ENCODE measurements at regions not wholly inside any gene's neighbourhood (a gene's known extent, or its start where the extent isn't known, plus 50 kb on each side); places are given as distances from the start of the nearest gene placed in this dataset.

DNA sequence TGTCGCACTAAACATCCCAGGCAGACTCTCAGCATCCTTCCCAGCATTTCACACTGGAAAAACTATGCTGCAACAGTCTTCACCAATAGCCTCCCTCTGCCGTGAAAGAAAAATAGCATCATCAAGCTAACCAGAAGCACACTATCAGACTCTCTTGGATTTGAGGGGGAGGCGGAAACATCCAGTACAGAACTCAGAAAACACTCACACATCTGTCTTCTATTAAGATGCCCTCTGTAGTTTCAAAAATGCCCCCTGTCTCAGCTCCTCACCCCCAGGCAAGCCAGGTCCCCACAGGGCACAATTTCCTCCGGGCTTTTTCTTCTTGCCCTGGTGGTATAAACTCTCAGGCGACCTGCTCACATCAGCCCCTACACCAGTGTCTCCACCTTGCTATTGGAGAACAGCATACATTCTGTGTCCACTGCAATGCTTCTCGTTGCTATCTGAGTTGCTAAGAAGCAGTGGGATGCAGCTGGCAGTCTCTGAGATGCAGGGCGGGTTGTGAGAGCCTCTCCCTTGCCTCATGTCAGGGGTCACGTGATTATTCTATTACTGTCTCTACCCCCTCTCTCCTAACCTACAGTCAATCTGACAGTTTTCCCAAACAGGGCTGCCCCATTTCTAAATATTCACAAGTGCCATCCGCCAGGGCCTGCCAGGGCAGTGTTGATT is 189.9 kb downstream of the INO80D start:
- ATAC-seq (no peak), DNase-seq (ENCODE audit: low read depth, low spot score) (no peak)
- TF ChIP-seq SIN3A (IDR thresholded peaks at IDR 0.05; ENCODE audit: borderline replicate concordance, insufficient read depth, low read depth, low read length), result no peak
- TF ChIP-seq, protein P1, sequence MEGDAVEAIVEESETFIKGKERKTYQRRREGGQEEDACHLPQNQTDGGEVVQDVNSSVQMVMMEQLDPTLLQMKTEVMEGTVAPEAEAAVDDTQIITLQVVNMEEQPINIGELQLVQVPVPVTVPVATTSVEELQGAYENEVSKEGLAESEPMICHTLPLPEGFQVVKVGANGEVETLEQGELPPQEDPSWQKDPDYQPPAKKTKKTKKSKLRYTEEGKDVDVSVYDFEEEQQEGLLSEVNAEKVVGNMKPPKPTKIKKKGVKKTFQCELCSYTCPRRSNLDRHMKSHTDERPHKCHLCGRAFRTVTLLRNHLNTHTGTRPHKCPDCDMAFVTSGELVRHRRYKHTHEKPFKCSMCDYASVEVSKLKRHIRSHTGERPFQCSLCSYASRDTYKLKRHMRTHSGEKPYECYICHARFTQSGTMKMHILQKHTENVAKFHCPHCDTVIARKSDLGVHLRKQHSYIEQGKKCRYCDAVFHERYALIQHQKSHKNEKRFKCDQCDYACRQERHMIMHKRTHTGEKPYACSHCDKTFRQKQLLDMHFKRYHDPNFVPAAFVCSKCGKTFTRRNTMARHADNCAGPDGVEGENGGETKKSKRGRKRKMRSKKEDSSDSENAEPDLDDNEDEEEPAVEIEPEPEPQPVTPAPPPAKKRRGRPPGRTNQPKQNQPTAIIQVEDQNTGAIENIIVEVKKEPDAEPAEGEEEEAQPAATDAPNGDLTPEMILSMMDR (IDR thresholded peaks at IDR 0.05), result no peak
- no peak for TF ChIP-seq POLR2AphosphoS5 (IDR thresholded peaks at IDR 0.05; ENCODE audit: low read depth, low read length)
- TF ChIP-seq TCF7L2 (IDR thresholded peaks at IDR 0.05; ENCODE audit: low read depth, low read length), result no peak
- TF ChIP-seq, protein P2, sequence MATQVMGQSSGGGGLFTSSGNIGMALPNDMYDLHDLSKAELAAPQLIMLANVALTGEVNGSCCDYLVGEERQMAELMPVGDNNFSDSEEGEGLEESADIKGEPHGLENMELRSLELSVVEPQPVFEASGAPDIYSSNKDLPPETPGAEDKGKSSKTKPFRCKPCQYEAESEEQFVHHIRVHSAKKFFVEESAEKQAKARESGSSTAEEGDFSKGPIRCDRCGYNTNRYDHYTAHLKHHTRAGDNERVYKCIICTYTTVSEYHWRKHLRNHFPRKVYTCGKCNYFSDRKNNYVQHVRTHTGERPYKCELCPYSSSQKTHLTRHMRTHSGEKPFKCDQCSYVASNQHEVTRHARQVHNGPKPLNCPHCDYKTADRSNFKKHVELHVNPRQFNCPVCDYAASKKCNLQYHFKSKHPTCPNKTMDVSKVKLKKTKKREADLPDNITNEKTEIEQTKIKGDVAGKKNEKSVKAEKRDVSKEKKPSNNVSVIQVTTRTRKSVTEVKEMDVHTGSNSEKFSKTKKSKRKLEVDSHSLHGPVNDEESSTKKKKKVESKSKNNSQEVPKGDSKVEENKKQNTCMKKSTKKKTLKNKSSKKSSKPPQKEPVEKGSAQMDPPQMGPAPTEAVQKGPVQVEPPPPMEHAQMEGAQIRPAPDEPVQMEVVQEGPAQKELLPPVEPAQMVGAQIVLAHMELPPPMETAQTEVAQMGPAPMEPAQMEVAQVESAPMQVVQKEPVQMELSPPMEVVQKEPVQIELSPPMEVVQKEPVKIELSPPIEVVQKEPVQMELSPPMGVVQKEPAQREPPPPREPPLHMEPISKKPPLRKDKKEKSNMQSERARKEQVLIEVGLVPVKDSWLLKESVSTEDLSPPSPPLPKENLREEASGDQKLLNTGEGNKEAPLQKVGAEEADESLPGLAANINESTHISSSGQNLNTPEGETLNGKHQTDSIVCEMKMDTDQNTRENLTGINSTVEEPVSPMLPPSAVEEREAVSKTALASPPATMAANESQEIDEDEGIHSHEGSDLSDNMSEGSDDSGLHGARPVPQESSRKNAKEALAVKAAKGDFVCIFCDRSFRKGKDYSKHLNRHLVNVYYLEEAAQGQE (IDR thresholded peaks at IDR 0.05; ENCODE audit: insufficient read depth in 1 of 2, low read depth in 2 of 2, low read length in 1 of 2), result no peak
- Histone ChIP-seq H3K27me3 (ENCODE audit: control insufficient read depth, insufficient read depth, low read length) (peaks cover 6% of the 10 kb centered on the region; the same call in 1 of the 2 replicates), H3K9me3 (ENCODE audit: control insufficient read depth, insufficient read depth, low read depth, low read length) (no peaks in the 10 kb centered on the region), H3K36me3 (ENCODE audit: control insufficient read depth, insufficient read depth, low read length) (no peaks in the 10 kb centered on the region), H3K4me3 (ENCODE audit: low read depth in 2 of 2, low read length in 2 of 2) (no peak overlapping the region), H3K27ac (ENCODE audit: low read length) (no peak overlapping the region), H3K4me1 (ENCODE audit: control insufficient read depth, insufficient read depth, low read length) (no peaks in the 10 kb centered on the region)
- POLR2A ChIA-PET, result no interaction called here
- CTCF ChIA-PET, result no interaction called here
- no TSS peak for BruUV-seq (replicated peaks)
- in situ Hi-C loops (cut with HindIII; ENCODE audit: low pct_unique_long_range_greater_than_20kb, low sequenced_read_pairs) (no loop called here), intact Hi-C loops (cut with micrococcal nuclease; ENCODE audit: unreplicated experiment) (no loop called here)

DNA sequence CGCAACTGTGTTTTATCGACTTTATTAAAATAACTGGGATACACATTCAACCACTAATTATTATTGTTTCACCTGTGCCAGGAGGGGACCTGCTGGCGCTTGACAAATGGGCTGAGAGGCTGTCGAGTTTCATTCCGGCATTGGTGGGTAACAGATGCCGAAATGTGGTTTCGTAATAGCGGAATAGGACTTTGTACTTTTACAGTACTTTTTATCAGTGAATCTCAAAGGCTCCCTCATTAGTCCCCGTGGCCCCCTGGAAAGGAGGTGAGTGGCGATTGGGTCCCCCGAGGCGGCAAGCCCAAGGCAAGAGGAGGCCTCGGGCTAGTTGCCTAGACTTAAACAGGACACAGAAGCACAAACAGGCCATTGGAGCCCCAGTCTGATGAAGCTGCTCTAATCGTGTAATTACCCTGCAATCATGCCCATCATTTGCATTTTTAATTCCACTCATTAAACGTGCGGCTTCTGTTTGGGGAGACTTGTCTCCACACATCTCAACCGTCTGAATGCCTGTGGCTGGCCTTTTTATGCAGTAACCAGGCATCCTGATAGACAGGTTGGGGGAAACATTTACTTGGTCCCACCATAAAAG is 193.2 kb downstream of the INO80D start:
- DNase-seq (ENCODE audit: low read depth, low spot score), result no peak
- peaks cover 6% of the 10 kb centered on the region; the same call in 1 of the 2 replicates for H3K27me3 ChIP-seq (ENCODE audit: control insufficient read depth, insufficient read depth, low read length)
- BruUV-seq (replicated peaks), result no TSS peak
- no peak for TF ChIP-seq POLR2AphosphoS5 (IDR thresholded peaks at IDR 0.05; ENCODE audit: low read depth, low read length)
- TF ChIP-seq, protein P2 (IDR thresholded peaks at IDR 0.05; ENCODE audit: insufficient read depth in 1 of 2, low read depth in 2 of 2, low read length in 1 of 2), result no peak
- no peak for TF ChIP-seq SIN3A (IDR thresholded peaks at IDR 0.05; ENCODE audit: borderline replicate concordance, insufficient read depth, low read depth, low read length)
- TF ChIP-seq, protein P1 (IDR thresholded peaks at IDR 0.05), result no peak
- TF ChIP-seq TCF7L2 (IDR thresholded peaks at IDR 0.05; ENCODE audit: low read depth, low read length), result no peak
- no peaks in the 10 kb centered on the region for H3K4me1 ChIP-seq (ENCODE audit: control insufficient read depth, insufficient read depth, low read length)
- in situ Hi-C loops (cut with HindIII; ENCODE audit: low pct_unique_long_range_greater_than_20kb, low sequenced_read_pairs), result no loop called here
- no peak overlapping the region for H3K4me3 ChIP-seq (ENCODE audit: low read depth in 2 of 2, low read length in 2 of 2)
- no peaks in the 10 kb centered on the region for H3K9me3 ChIP-seq (ENCODE audit: control insufficient read depth, insufficient read depth, low read depth, low read length)
- ATAC-seq, result no peak
- POLR2A ChIA-PET, result no interaction called here
- no peaks in the 10 kb centered on the region for H3K36me3 ChIP-seq (ENCODE audit: control insufficient read depth, insufficient read depth, low read length)
- no peak overlapping the region for H3K27ac ChIP-seq (ENCODE audit: low read length)
- intact Hi-C loops (cut with micrococcal nuclease; ENCODE audit: unreplicated experiment), result no loop called here
- CTCF ChIA-PET, result no interaction called here

Measured in Panc1 (cell line).